ENCODE measurements at regions not wholly inside any gene's neighbourhood (a gene's known extent, or its start where the extent isn't known, plus 50 kb on each side); places are given as distances from the start of the nearest gene placed in this dataset.

- no peak for DNase-seq
Observed at GRCh38 chr22:49140911-49141665, 686.6 kb downstream of the BRD1 start.

- DNase-seq = no peak
Observed at GRCh38 chr22:49139492-49140151, 688.1 kb downstream of the BRD1 start.

- DNase-seq = no peak
Observed at GRCh38 chr22:49138250-49138790, 689.4 kb downstream of the BRD1 start.

DNA sequence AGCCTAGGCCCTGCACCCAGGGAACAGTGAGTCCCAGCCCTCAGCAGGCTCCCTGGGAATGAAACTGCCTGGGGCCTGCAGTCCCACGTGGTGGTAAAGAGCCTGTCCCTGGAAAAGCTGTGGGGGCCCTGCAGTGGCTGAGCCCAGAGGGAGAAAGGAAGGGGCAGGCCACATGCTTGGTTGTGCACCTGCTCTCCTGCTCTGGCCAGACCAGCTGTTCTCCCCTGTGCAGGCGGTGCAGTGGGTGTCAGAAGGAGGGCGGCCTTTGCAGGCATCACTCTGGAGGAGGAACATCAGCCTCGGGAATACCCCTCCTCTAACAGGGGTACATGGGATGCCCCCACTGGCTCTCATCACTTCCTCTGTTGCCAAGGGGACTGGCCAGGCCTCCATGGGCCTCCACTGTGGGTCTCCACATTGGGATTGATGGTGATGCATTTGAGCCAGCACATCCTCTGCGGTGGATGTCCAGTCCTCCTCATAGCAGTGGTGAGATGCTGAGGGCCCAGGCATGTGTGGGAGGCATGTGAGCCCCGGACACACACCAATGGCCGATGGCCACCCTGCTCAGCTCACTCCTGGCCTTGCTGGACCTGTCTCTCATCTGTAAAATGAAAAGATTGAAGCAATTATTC, 690.4 kb downstream of the BRD1 start:
- no peak for DNase-seq

DNA sequence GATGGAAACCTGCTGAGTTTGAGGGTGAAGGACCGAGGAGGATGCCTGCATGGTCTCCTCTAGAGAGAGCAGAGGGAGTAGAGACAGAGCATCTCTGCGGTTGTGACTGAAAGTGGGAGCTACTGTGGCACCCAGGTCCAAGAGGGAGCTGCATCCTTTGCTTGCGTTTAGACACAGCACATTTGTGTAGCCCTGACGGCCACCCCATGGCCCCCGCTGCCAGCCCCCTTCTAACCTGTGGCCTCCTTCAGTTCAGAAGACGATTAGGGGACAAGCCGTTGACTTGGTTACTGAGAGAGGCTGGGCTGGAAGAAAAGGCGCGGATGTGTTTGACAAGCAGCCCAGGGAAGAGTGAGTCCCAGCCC, 690.9 kb downstream of the BRD1 start:
- DNase-seq = no peak

- DNase-seq = no peak
Observed at GRCh38 chr22:49136041-49136815, 691.4 kb downstream of the BRD1 start.

DNA sequence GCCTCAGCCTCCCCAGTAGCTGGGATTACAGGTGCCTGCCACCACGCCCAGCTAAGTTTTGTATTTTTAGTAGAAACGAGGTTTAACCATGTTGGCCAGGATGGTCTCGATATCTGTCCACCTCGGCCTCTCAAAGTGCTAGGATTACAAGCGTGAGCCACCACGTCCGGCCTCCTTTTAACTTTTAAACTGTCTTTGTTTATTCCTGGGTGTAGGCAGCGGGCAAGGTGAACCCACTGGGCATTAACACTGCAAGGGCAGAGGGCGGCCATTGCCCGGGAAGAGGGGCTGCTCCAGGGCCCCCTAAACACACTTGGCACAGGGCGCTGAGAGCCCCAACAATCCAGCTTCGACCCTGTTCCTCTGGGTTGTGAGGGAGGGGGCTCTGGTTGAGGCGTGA, 693.6 kb downstream of the BRD1 start:
- no peak for DNase-seq

DNA sequence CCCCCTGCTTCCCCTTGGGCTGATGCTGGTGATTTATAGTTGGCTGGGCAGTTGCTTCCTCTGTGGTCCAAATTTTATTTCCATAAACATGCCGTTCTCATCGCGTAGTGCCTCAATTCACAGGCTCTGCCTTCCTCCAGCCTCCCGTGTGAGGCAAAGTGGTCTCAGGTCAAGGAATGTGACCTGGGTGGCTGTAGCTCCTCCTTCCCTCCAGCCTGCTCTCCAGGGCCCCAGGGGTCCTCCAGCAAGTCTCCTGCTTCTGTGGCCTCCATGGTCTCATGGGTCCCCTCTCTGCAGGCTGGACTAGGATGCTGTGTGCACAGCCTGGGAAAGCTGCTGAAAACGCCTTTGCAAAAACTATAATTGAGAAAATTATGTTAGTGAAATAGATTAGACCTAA, 694.1 kb downstream of the BRD1 start:
- no peak for DNase-seq

- DNase-seq = no peak
Observed at GRCh38 chr22:49132009-49132408, 695.7 kb downstream of the BRD1 start.

- no peak for DNase-seq
Observed at GRCh38 chr22:49129736-49130135, 697.9 kb downstream of the BRD1 start.

- no peak for DNase-seq
Observed at GRCh38 chr22:49128874-49129273, 698.8 kb downstream of the BRD1 start.

- DNase-seq = no peak
Observed at GRCh38 chr22:49124608-49125007, 703.1 kb downstream of the BRD1 start.

DNA sequence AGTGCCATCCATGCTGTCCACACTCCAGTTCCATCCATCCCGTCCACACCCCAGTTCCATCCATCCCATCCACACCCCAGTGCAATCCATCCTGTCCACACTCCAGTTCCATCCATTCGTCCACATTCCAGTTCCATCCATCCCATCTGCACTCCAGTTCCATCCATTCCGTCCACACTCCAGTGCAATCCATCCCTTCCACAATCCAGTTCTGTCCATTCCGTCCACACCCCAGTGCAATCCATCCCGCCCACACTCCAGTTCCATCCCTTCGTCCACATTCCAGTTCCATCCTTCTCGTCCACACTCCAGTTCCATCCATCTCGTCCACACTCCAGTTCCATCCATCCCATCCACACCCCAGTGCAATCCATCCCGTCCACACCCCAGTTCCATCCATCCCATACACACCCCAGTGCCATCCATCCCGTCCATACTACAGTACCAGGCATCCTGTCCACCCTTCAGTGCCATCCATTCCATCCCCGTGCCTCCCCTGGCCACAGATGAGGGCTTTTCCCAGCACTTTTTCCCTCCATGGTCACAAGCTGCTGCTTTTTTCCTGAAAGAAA, 704.0 kb downstream of the BRD1 start:
- DNase-seq = no peak

DNA sequence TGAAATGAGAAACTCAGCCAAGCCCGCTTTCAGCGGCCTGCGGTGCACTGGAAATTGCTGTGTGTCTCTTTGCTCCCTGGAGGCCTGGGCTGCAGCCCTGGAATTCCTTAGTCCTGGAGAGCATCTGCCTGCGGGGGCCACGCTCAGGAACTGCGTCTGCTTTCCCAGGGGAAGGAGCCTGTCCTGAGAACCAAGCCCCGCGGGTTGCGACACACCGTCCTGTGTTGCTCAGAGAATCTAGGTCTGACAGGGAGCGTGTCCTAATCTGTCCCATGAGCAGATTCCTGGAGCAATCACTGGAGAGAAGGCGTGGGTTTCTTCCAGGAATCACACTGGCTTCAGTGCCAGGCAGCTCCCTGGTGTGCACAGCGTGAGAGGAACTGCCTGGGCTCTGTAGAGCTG, 708.1 kb downstream of the BRD1 start:
- DNase-seq = no peak

GRCh38 chr22:49118065-49118464, 709.6 kb downstream of the BRD1 start:
- DNase-seq = no peak

GRCh38 chr22:49117486-49117885, 710.2 kb downstream of the BRD1 start:
- no peak for DNase-seq

DNA sequence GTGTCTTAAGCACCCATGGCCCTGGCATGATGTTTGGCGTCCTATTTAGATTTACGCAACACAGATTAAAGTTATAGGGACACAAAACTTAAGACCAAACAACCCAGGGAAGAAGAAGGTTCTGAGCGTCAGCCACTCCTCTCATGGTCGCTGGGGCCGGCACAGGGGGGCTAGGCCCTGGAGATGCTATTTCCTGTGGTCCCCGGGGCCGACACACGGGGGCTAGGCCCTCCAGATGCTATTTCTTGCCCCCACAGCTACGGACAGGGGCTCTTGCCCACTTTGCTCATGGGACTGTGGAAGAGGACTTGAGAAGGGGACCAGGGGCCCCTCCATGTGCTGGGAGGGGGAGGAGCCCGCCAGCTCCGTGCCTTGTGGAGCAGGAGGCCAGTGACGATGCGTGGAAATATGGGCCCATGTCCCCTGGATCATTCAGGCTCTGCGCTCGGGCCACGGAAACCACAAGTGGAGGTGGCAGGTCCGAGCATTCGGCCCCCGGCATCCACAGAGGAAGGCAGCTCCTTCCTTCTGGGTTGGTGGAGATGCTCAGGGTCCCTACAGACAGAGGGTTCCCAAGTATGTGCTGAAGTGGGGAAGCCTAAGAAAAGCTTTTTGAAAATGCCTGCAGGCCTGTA, 711.1 kb downstream of the BRD1 start:
- no peak for DNase-seq

DNA sequence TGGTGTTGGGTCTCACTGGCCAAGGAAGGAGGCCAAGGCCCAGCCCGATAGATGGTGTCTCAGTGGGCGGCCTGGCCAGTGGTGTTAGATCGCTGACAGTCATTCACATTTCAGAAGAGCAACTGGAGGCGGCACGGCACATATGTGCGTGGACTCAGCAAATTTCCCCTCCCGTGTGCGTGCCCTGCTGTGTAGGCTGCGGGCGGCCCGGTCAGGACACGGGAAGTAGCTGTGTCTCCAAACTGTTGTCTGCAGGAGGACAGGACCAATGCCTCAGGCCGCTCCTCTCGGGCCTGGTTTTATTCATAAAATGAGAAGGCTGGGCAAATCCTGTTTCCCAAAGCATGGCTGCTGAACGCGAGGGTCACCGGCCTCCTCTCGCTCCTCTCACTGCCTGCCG, 711.7 kb downstream of the BRD1 start:
- no peak for DNase-seq

GRCh38 chr22:49115197-49115596, 712.5 kb downstream of the BRD1 start:
- no peak for DNase-seq

- DNase-seq = no peak
Observed at GRCh38 chr22:49113758-49114157, 713.9 kb downstream of the BRD1 start.

DNA sequence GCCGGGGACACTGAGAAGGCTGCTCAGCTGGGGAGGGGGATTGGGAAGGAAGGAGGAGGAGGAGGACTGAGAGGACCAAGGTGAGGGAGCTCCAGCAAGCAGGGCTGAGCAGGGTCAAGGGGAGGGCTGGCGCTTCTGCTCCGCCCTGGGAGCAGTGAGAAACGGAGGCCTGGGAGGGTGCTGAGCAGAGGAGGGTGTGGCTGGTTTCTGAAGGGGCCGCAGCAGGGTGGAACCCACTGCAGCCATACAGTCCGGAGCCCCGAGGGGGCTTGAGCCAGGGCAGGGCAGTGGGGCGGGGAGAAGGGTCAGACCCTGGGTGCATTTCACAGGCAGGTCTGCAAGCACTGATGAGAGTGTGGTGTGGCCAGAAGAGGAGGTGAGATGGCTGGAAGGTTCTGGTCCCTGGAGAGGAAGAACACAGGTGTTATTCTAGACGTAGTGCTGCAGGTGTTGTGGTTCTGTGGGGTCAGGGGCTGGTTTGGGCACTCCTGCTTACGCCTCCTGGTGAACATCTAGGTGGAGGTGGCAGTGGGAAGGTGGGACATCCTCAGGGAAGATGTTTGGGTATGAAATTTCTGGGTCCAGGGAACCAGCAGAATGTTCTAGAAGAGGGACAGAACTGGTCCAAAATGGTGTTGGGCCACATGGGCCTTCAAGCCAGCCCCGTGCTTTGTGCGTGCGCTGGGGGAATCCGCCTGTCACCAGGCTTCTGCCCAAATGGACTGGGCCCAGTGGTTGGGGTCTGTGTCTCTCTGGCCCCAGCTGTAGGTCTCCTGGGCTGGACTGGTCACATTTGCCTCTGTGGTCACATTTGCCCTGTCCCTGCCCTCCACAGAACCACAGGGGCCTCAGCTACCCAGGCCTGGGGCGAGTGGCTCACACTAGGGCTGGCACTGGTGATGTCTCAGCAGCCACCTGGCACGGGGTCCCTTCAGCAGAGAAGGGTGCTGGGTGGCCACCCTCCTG, 714.7 kb downstream of the BRD1 start:
- no peak for DNase-seq
